K562 (cell line): ENCODE measurements at regions not wholly inside any gene's neighbourhood (a gene's known extent, or its start where the extent isn't known, plus 50 kb on each side); places are given as distances from the start of the nearest gene placed in this dataset.

Experiments used
- ATAC-seq: fragments of 200-7000 bp; cut with Tn5 transposase; 3 replicates; pipeline ENCODE4 v1.9.1; 2020; ENCODE audit warnings: moderate library complexity
- BruUV-seq: library from RNA; stranded (reverse); fragments of 400-500 nt; replicated peaks from 2 replicates; lab custom pipeline; 2021; lab: Mats Ljungman, UMichigan
- CTCF ChIA-PET: fragments of 300-600 bp; formaldehyde crosslinking; extraction: SDS; loops from one replicate; lab custom pipeline; 2021; ENCODE audit warnings: low intra/inter-chr PET ratio; lab: Yijun Ruan, JAX
- POLR2A ChIA-PET: fragments of 300-600, 350-650 bp; sonication (Branson Sonifier 250); formaldehyde crosslinking; extraction: SDS; loops from one replicate; lab custom pipeline; 2021; ENCODE audit warnings: antibody characterized with exemption, inconsistent platforms; lab: Yijun Ruan, JAX
- DNase-seq, 4 experiments: peaks; one replicate each; pipeline versions ENCODE4 v3.0.0 to v3.0.0-alpha.2; 2011 to 2018; ENCODE audit warnings: low spot score in 3 of 4, mixed read lengths in 3 of 4; ENCODE audit errors: extremely low read depth in 1 of 4
- FAIRE-seq: peaks from 2 replicates; lab custom pipeline; 2011; peaks lifted over from hg19 to GRCh38; lab: Jason Lieb, UNC
- H2AFZ ChIP-seq: 2 replicates; pipeline ENCODE4 v1.6.0; 2011; ENCODE audit warnings: low read depth, low read length, control low read depth, inconsistent platforms
- H3K27ac ChIP-seq: fragments of 200-600 bp; 3 replicates; pipeline ENCODE4 v1.8.0; 2011; ENCODE audit warnings: low read depth, mild to moderate bottlenecking, control low read depth, inconsistent platforms, low read length, moderate library complexity, mixed read lengths; ENCODE audit errors: extremely low read depth
- H3K27me3 ChIP-seq, 2 experiments: fragments of 300-600 bp in 1 of 2; 2 replicates in 1 of 2; 3 replicates in 1 of 2; pipeline versions ENCODE4 v1.6.0 to v1.8.0; 2011; ENCODE audit warnings: inconsistent platforms in 2 of 2, low read length in 2 of 2, mild to moderate bottlenecking in 1 of 2, mixed read lengths in 1 of 2, moderate library complexity in 1 of 2; ENCODE audit not compliant: control insufficient read depth in 2 of 2, insufficient read depth in 2 of 2
- H3K36me3 ChIP-seq: fragments of 300-600 bp; 3 replicates; pipeline ENCODE4 v1.8.0; 2011; ENCODE audit warnings: mild to moderate bottlenecking, low read length, inconsistent platforms; ENCODE audit not compliant: control insufficient read depth, insufficient read depth
- H3K4me1 ChIP-seq, 2 experiments: fragments of 200-600 bp in 1 of 2; replicated peaks in 1 of 2; 2 replicates in 1 of 2; 3 replicates in 1 of 2; pipeline versions ENCODE4 v1.5.1 to v1.8.0; 2011; ENCODE audit warnings: inconsistent platforms in 2 of 2, low read length in 2 of 2, mild to moderate bottlenecking in 1 of 2, mixed read lengths in 1 of 2, moderate library complexity in 1 of 2; ENCODE audit not compliant: control insufficient read depth in 2 of 2, insufficient read depth in 2 of 2
- H3K4me2 ChIP-seq: 2 replicates; pipeline ENCODE4 v1.6.1; 2011; ENCODE audit warnings: low read length, control low read depth, inconsistent platforms, mixed read lengths; ENCODE audit not compliant: insufficient read depth
- H3K4me3 ChIP-seq: fragments of 200-600 bp; sonication (generic), shearing (Covaris generic); 2 replicates; pipeline ENCODE4 v1.5.1; 2016; ENCODE audit warnings: control low read depth, inconsistent platforms
- H3K79me2 ChIP-seq: fragments of 200-600 bp; 3 replicates; pipeline ENCODE4 v1.8.0; 2011; ENCODE audit warnings: low read length, inconsistent platforms; ENCODE audit not compliant: control insufficient read depth, insufficient read depth
- H3K9ac ChIP-seq, 2 experiments: 2 replicates each; pipeline versions ENCODE4 v1.6.0 to v1.6.1; 2011; ENCODE audit warnings: low read depth in 2 of 2, low read length in 2 of 2, control low read depth in 1 of 2, inconsistent platforms in 1 of 2, mild to moderate bottlenecking in 1 of 2, mixed read lengths in 1 of 2; ENCODE audit not compliant: insufficient read depth in 1 of 2
- H3K9me1 ChIP-seq: one replicate; pipeline ENCODE4 v1.6.0; 2011; ENCODE audit warnings: inconsistent platforms, mild to moderate bottlenecking, low read length, moderate library complexity; ENCODE audit not compliant: control insufficient read depth, insufficient read depth
- H3K9me3 ChIP-seq: replicated peaks from 2 replicates; pipeline ENCODE4 v1.5.1; 2011; ENCODE audit warnings: low read depth, low read length, inconsistent platforms; ENCODE audit not compliant: control insufficient read depth, insufficient read depth
- H4K20me1 ChIP-seq: replicated peaks from 2 replicates; pipeline ENCODE4 v1.6.1; 2011; ENCODE audit warnings: low read length, inconsistent platforms, mixed read lengths; ENCODE audit not compliant: control insufficient read depth, insufficient read depth
- CBFA2T2 ChIP-seq: fragments of 450-650 bp; conservative IDR thresholded peaks from 2 replicates; pipeline ENCODE4 v1.6.1; 2017; ENCODE audit warnings: mild to moderate bottlenecking
- CBFA2T3 ChIP-seq: fragments of 450-650 bp; IDR thresholded peaks from 2 replicates; pipeline ENCODE4 v1.6.1; 2017
- DPF2 ChIP-seq: fragments of 450-650 bp; IDR thresholded peaks from 2 replicates; pipeline ENCODE4 v1.6.1; 2016
- ETS2 ChIP-seq: IDR thresholded peaks from 2 replicates; pipeline ENCODE4 v1.6.1; 2016; ENCODE audit warnings: borderline replicate concordance, missing genetic modification characterization, mild to moderate bottlenecking, moderate library complexity, missing compliant biosample characterization; ENCODE audit not compliant: poor library complexity, severe bottlenecking
- HLTF ChIP-seq: fragments of 450-650 bp; IDR thresholded peaks from 2 replicates; pipeline ENCODE4 v1.6.1; 2016
- NBN ChIP-seq: fragments of 450-650 bp; IDR thresholded peaks from 2 replicates; pipeline ENCODE4 v1.6.1; 2016; ENCODE audit warnings: low read depth, mild to moderate bottlenecking
- NFYB ChIP-seq: IDR thresholded peaks from 2 replicates; pipeline ENCODE4 v1.6.1; 2011; ENCODE audit warnings: mild to moderate bottlenecking, moderate library complexity; ENCODE audit not compliant: insufficient read length; ENCODE audit errors: extremely low read depth
- PHB ChIP-seq: fragments of 250-450 bp; sonication (Bioruptor Pico); IDR thresholded peaks from 2 replicates; pipeline ENCODE4 v1.5.0; 2021
- RBFOX2 ChIP-seq: fragments of 200-400 bp; formaldehyde crosslinking; IDR thresholded peaks from 2 replicates; pipeline ENCODE4 v1.6.1; 2017; ENCODE audit warnings: low read depth, mild to moderate bottlenecking, low read length, moderate library complexity
- RBM22 ChIP-seq: fragments of 200-400 bp; formaldehyde crosslinking; IDR thresholded peaks from 2 replicates; pipeline ENCODE4 v1.6.1; 2018; ENCODE audit warnings: low read length, low read depth; ENCODE audit not compliant: poor library complexity, severe bottlenecking
- SMAD2 ChIP-seq: fragments of 150-350 bp; IDR thresholded peaks from 2 replicates; pipeline ENCODE4 v1.6.1; 2014; ENCODE audit warnings: low read depth, mild to moderate bottlenecking, low read length
- ZNF124 ChIP-seq: sonication (generic); formaldehyde crosslinking; IDR thresholded peaks from 2 replicates; pipeline ENCODE4 v1.8.1; 2022; ENCODE audit warnings: missing genetic modification reagents
- ZNF311 ChIP-seq: fragments of 250-450 bp; sonication (Bioruptor Pico); IDR thresholded peaks from 2 replicates; pipeline ENCODE4 v1.4.0; 2020; ENCODE audit warnings: mild to moderate bottlenecking, moderate library complexity
- ZNF551 ChIP-seq: fragments of 250-450 bp; sonication (Bioruptor Pico); IDR thresholded peaks from 2 replicates; pipeline ENCODE4 v1.5.0; 2021; ENCODE audit warnings: mild to moderate bottlenecking, moderate library complexity
- in situ Hi-C: fragments of 300-500 bp; cut with MboI; formaldehyde crosslinking; loops from 4 replicates; pipeline ENCODE4 v1.15.0; 2018; ENCODE audit warnings: inconsistent platforms, mixed read lengths
- intact Hi-C: fragments of 100-400 bp; cut with micrococcal nuclease; formaldehyde crosslinking; loops from 2 replicates; pipeline ENCODE4 v1.14.2; 2022
- TF ChIP-seq, protein P1 (sequence below): sonication (generic); formaldehyde crosslinking; IDR thresholded peaks from 2 replicates; pipeline ENCODE4 v1.8.1; 2023; ENCODE audit warnings: mild to moderate bottlenecking, missing genetic modification reagents
- TF ChIP-seq, protein P2 (sequence below): sonication (generic); formaldehyde crosslinking; IDR thresholded peaks from 2 replicates; pipeline ENCODE4 v1.8.0; 2022; ENCODE audit warnings: mild to moderate bottlenecking, missing genetic modification reagents, borderline replicate concordance

DNA sequence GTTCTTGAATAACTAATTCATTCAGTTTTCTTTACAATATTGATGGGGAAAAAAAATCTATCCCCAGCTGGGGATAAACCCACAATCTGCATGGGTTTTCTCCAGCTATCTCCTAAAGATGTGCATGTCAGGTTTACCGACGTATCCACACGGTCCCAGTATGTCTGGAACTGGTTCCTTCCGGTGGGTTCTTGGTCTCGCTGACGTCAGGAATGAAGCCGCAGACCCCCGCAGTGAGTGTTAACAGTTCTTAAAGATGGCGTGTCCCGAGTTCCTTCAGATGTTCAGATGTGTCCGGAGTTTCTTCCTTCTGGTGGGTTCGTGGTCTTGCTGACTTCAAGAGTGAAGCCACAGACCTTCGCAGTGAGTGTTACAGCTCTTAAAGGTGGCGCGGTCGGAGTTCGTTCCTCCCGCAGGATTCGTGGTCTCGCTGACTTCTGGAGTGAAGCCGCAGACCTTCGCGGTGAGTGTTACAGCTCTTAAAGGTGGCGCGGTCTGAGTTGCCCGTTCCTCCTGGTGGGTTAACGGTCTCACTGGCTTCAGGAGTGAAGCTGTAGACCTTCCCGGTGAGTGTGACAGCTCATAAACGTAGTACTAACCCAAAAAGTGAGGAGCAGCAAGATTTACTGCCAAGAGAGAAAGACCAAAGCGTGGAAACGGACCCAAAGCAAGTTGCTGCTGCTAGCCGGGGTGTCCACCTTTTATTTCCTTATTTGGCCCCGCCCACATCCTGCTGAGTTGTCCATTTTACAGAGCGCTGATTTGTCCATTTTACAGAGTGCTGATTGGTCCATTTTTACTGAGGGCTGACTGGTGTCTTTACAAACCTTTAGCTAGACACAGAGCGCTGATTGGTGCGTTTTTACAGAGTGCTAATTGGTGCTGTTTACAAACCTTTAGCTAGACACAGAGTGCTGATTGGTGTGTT is 195.1 kb upstream of the NR2F2 start (continued):
- TF ChIP-seq PHB (CRISPR knock-in tag) (no peak), RBM22 (no peak), NBN (no peak), DPF2 (no peak; the same call in 1 of the 2 replicates), ZNF311 (CRISPR knock-in tag) (no peak), CBFA2T3 (no peak), CBFA2T2 (no peak), SMAD2 (no peak), NFYB (peak; percentile 86), RBFOX2 (peak; percentile 72), ZNF551 (CRISPR knock-in tag) (no peak)
- TF ChIP-seq, protein P1, sequence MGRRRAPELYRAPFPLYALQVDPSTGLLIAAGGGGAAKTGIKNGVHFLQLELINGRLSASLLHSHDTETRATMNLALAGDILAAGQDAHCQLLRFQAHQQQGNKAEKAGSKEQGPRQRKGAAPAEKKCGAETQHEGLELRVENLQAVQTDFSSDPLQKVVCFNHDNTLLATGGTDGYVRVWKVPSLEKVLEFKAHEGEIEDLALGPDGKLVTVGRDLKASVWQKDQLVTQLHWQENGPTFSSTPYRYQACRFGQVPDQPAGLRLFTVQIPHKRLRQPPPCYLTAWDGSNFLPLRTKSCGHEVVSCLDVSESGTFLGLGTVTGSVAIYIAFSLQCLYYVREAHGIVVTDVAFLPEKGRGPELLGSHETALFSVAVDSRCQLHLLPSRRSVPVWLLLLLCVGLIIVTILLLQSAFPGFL: peak; percentile 48; the same call in 1 of the 2 replicates

DNA sequence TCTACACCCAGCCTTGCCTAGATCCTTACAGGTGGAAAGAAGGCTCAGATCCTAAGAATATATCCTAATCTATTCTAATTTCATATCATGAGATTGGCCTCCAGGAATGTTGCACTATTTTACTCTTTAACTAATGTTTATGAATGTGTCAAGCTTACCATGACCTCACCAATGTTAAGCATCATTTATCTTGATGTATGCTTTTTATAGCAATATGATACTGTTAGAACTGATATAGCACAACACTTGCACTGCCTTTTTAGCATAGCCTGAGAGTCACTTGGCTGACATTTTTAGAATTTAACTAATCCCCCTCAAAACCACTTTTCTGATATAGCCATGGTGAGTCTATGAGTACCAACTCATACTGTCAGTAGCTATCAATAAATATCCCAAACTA is 191.5 kb upstream of the NR2F2 start:
- H3K9me3 ChIP-seq: peaks cover 6% of the 10 kb centered on the region; the same call in 1 of the 2 replicates
- DNase-seq: no peak
- BruUV-seq: no TSS peak
- H2AFZ ChIP-seq: no peak overlapping the region
- no peak overlapping the region for H3K4me3 ChIP-seq
- H3K27ac ChIP-seq: no peak overlapping the region
- H3K79me2 ChIP-seq: peaks cover 14% of the 10 kb centered on the region
- CTCF ChIA-PET: no interaction called here
- H3K4me1 ChIP-seq: no peaks in the 10 kb centered on the region
- no peaks in the 10 kb centered on the region for H3K27me3 ChIP-seq
- H3K36me3 ChIP-seq: no peaks in the 10 kb centered on the region
- TF ChIP-seq HLTF: no peak
- TF ChIP-seq ETS2: no peak
- no peak for TF ChIP-seq ZNF124 (CRISPR knock-in tag)
- TF ChIP-seq, protein P2, sequence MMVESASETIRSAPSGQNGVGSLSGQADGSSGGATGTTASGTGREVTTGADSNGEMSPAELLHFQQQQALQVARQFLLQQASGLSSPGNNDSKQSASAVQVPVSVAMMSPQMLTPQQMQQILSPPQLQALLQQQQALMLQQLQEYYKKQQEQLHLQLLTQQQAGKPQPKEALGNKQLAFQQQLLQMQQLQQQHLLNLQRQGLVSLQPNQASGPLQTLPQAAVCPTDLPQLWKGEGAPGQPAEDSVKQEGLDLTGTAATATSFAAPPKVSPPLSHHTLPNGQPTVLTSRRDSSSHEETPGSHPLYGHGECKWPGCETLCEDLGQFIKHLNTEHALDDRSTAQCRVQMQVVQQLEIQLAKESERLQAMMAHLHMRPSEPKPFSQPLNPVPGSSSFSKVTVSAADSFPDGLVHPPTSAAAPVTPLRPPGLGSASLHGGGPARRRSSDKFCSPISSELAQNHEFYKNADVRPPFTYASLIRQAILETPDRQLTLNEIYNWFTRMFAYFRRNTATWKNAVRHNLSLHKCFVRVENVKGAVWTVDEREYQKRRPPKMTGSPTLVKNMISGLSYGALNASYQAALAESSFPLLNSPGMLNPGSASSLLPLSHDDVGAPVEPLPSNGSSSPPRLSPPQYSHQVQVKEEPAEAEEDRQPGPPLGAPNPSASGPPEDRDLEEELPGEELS: no peak
- intact Hi-C loops: loop anchor here (10.0 kb wide), 1 partner anchor 214 kb away; no protein-coding TSS in a partner anchor
- ATAC-seq: no peak
- POLR2A ChIA-PET: no interaction called here
- no peaks in the 10 kb centered on the region for H3K9me1 ChIP-seq
- H4K20me1 ChIP-seq: no peaks in the 10 kb centered on the region
- in situ Hi-C loops: no loop called here
- no peak for FAIRE-seq
- H3K4me2 ChIP-seq: no peak overlapping the region
- H3K9ac ChIP-seq: no peak overlapping the region
